Fibroblast of pulmonary artery (primary cell): ENCODE measurements at regions not wholly inside any gene's neighbourhood (a gene's known extent, or its start where the extent isn't known, plus 50 kb on each side); places are given as distances from the start of the nearest gene placed in this dataset.

Experiments
- DNase-seq: peaks from one replicate; pipeline ENCODE4 v3.0.0-alpha.2; 2010; ENCODE audit warnings: low read depth
- H3K4me3 ChIP-seq: replicated peaks from 2 replicates; pipeline ENCODE4 v1.5.1; 2011; ENCODE audit warnings: low read depth, mild to moderate bottlenecking, control low read depth, low read length, moderate library complexity
- CTCF ChIP-seq: IDR thresholded peaks from 2 replicates; pipeline ENCODE4 v1.5.1; 2011; ENCODE audit warnings: mild to moderate bottlenecking, control low read depth, low read length, inconsistent platforms; ENCODE audit errors: missing control alignments

- no peak for TF ChIP-seq CTCF
- DNase-seq, result no peak
Observed at GRCh38 chr7:125568799-125569198, 639.2 kb upstream of the POT1 start.

GRCh38 chr7:125567686-125568085 lies 638.1 kb upstream of the POT1 start:
- TF ChIP-seq CTCF, result no peak

More at GRCh38 chr7:125568799-125569198, 639.2 kb upstream of the POT1 start:
- H3K4me3 ChIP-seq, result no peak overlapping the region

GRCh38 chr7:125563964-125564529 lies 634.4 kb upstream of the POT1 start:
- DNase-seq, result no peak
- H3K4me3 ChIP-seq, result no peak overlapping the region
- TF ChIP-seq CTCF, result no peak

More at GRCh38 chr7:125567686-125568085, 638.1 kb upstream of the POT1 start:
- H3K4me3 ChIP-seq, result no peak overlapping the region
- DNase-seq, result no peak

GRCh38 chr7:125563557-125563956 lies 633.9 kb upstream of the POT1 start:
- TF ChIP-seq CTCF, result no peak
- H3K4me3 ChIP-seq, result no peak overlapping the region
- DNase-seq, result no peak

GRCh38 chr7:125561006-125561405 lies 631.4 kb upstream of the POT1 start:
- TF ChIP-seq CTCF, result no peak
- no peak overlapping the region for H3K4me3 ChIP-seq
- DNase-seq, result no peak

GRCh38 chr7:125559921-125560320 lies 630.3 kb upstream of the POT1 start:
- DNase-seq, result no peak
- TF ChIP-seq CTCF, result no peak
- H3K4me3 ChIP-seq, result no peak overlapping the region

- no peak for TF ChIP-seq CTCF
- no peak overlapping the region for H3K4me3 ChIP-seq
- DNase-seq, result no peak
Observed at GRCh38 chr7:125555916-125556315, 626.3 kb upstream of the POT1 start.
